ENCODE measurements at regions not wholly inside any gene's neighbourhood (a gene's known extent, or its start where the extent isn't known, plus 50 kb on each side); places are given as distances from the start of the nearest gene placed in this dataset.

DNA sequence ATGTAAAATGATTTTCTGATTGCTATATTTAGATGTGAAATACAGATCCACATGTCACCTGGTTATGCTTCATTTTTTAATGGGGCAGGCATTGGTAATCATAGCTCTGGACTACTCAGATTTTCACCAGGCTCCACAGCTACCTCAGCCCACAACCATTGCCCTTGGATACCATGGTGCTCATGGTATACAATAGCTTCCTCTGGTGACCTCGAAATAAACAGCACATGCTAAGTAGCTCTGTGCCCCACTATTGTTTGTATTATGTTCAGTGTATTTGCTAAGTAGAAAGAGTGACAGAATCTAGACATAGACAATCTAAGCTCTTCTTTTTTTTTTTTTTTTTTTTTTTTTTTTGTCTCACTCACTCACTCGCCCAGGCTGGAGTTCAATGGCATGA lies 274.4 kb upstream of the USP15 start:
- TF ChIP-seq, protein P1, sequence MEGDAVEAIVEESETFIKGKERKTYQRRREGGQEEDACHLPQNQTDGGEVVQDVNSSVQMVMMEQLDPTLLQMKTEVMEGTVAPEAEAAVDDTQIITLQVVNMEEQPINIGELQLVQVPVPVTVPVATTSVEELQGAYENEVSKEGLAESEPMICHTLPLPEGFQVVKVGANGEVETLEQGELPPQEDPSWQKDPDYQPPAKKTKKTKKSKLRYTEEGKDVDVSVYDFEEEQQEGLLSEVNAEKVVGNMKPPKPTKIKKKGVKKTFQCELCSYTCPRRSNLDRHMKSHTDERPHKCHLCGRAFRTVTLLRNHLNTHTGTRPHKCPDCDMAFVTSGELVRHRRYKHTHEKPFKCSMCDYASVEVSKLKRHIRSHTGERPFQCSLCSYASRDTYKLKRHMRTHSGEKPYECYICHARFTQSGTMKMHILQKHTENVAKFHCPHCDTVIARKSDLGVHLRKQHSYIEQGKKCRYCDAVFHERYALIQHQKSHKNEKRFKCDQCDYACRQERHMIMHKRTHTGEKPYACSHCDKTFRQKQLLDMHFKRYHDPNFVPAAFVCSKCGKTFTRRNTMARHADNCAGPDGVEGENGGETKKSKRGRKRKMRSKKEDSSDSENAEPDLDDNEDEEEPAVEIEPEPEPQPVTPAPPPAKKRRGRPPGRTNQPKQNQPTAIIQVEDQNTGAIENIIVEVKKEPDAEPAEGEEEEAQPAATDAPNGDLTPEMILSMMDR (IDR thresholded peaks at IDR 0.05; ENCODE audit: extremely low read depth, missing control alignments) = no peak
- DNase-seq (ENCODE audit: low spot score) = no peak

DNA sequence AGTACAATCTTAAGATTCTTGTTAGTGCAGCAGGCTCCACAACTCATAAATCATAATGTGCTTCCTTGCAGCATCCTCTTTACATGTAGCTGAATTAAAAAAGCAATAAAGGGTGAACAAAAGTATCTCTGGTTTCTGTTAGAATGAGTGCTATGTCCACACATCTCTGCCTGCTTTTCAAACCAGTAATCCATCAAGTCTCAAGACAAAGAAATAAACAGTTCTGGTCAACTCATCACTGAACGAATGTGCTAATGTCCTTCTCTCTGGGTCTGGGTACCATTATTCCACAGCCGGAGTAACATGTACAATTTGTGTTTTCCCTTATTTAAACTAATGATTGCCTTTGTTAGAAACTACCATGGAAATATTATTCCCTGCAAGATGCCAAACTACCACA lies 273.0 kb upstream of the USP15 start:
- TF ChIP-seq, protein P1 (IDR thresholded peaks at IDR 0.05; ENCODE audit: extremely low read depth, missing control alignments) = no peak

DNA sequence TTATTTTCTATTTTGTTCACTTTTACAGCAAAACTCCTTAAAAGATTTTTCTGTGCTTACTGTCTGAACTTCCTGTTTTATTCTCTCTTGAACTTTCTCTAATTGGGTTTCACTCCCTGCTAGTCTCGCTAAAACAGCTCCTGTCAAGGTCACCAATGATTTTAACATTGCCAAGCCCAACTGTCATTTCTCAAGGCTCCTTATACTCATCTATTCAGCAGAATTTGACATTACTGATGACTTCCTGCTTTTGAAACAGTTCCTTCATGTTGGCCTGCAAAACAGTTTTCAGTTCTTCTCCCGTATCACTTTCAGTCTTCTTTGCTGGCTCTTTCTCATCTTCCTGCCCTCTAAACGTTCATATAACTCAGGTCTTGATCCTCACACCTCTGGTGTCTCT lies 268.5 kb upstream of the USP15 start:
- TF ChIP-seq, protein P1 (IDR thresholded peaks at IDR 0.05; ENCODE audit: extremely low read depth, missing control alignments) = no peak

More for the DNA sequence above, 273.0 kb upstream of the USP15 start:
- no peak for DNase-seq (ENCODE audit: low spot score)

DNA sequence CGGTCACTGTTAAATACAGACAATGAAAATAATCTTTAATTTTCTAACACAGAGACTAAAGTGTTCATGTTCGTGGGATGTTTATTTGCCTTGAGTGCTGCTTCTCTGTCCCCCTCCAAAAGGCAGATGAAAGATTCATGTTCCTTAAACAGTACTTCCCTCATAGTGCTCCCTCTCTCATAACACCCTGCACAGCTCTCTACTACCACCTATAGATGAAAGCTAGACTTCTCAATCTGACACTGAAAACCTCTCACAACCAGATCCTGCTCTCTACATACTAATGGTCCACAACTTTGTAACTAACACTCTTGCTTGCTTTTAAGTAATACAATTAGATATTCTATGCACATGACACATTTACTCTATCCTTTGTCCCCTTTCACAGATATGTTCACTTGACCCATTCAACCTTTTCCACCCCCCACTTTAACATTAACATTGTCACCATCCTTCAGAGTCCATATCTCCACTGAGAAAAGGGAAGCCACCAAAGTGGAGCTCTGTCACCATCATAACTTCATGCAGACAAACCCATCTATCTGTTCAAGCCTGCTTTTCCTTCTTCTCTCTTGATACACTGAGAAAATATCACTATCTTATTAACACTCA lies 266.4 kb upstream of the USP15 start:
- TF ChIP-seq, protein P1 (IDR thresholded peaks at IDR 0.05; ENCODE audit: extremely low read depth, missing control alignments) = peak; percentile 28
- DNase-seq (ENCODE audit: low spot score) = no peak

More for the DNA sequence above, 268.5 kb upstream of the USP15 start:
- no peak for DNase-seq (ENCODE audit: low spot score)

DNA sequence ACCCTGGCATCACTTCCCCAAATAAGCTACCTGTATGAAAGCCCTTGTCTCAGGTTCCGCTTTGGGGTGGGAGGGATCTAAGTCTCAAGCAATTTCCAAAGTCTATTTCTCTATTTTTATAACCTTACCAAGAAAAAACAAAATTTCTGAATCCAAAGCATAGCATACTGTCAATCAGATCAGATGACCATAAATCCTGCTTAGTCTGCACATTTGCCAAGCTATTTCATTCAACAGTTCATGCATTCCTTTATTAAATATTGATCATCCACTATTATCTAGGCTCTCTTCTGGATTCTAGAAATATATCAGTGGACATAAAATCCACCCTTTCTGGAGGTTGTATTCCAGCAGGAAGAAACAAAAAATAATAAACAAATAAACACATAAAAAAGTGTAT lies 263.5 kb upstream of the USP15 start:
- TF ChIP-seq, protein P1 (IDR thresholded peaks at IDR 0.05; ENCODE audit: extremely low read depth, missing control alignments) = no peak
- DNase-seq (ENCODE audit: low spot score) = no peak

DNA sequence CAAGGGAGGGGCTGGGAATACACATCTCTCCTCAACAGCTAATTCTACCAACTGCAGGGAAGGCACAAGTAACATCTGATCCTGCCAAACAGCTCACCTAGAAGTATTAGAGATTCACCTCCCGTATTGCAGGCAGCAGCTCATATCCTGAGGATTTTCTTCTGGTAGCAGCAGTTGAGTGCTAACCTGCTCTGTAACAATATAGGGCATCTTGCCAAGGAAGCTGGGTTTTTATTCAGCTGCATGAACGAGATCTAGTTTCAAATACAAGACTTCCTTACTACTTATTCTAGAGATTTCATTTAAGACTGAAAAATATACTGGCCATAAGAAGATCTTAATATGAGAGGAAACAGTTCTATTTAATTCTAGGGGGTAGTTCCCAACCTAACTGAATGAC lies 261.4 kb upstream of the USP15 start:
- no peak for DNase-seq (ENCODE audit: low spot score)
- TF ChIP-seq, protein P1 (IDR thresholded peaks at IDR 0.05; ENCODE audit: extremely low read depth, missing control alignments) = no peak

DNA sequence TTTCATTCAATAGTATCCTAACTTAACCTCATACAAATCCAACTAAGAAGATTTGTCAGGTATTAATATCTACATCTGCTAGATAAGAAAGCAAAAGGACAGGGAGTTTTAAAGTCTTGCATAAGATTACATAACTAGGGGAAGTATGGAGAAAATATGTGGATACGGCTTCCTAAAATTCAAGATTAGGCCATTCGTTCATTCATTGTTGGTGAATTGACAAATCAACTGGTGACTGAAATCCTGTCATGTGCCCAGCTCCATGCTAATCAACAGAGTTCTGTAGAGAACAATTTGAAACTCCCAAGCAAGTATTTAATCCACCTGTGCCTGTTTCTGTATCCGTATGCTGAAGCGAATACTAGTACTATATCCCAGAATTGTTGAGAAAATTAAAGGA lies 260.9 kb upstream of the USP15 start:
- TF ChIP-seq, protein P1 (IDR thresholded peaks at IDR 0.05; ENCODE audit: extremely low read depth, missing control alignments) = no peak
- no peak for DNase-seq (ENCODE audit: low spot score)

All from GM20000 (cell line).